ENCODE measurements at regions not wholly inside any gene's neighbourhood (a gene's known extent, or its start where the extent isn't known, plus 50 kb on each side); places are given as distances from the start of the nearest gene placed in this dataset.
"Not testable (repeated sequence)": the region's sequence is repeated elsewhere in the genome, so short reads cannot be mapped to it uniquely, and the experiment has no call there.

DNA sequence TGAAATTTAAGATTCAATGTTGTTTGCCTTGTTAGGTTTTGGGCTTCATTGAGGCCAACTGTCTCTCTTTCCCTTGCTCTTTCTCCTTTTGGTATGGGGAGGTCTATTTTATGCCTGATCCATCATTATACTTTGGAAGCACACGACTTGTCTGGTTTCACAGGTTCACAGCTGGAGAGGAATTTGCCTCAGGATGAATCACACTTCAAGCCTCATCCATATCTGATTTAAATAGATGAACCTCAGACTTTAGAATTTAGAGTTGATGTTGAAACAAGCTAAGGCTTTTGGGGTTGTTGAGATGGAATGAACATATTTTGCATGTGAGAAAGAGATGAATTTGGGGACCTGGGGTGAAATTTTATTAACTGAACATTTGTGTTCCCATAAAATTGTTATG, 150.5 kb upstream of the IGFBP3 start:
- DNase-seq (ENCODE audit: low read depth): peak; percentile 40

GRCh38 chr7:46071076-46071475, 150.0 kb upstream of the IGFBP3 start:
- DNase-seq (ENCODE audit: low read depth): peak; percentile 20

DNA sequence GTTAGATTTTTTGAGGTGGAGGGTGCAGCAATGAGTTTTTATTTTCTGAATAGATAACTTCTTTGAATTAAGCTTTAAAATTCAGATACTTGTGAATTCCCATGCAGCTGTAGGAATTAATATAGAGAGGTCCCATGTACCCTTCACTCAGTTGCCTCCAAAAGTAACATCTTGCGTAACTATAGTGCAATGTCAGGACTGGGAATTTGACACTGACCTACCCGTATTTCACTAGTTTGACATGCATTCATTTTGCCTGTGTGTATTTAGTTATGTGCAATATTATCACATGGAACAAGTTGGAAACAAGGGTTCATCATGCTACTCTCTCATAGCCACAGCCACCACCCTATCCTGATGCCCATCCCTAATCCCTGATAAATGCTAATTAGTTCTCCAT, 147.1 kb upstream of the IGFBP3 start:
- DNase-seq (ENCODE audit: low read depth): no peak

DNA sequence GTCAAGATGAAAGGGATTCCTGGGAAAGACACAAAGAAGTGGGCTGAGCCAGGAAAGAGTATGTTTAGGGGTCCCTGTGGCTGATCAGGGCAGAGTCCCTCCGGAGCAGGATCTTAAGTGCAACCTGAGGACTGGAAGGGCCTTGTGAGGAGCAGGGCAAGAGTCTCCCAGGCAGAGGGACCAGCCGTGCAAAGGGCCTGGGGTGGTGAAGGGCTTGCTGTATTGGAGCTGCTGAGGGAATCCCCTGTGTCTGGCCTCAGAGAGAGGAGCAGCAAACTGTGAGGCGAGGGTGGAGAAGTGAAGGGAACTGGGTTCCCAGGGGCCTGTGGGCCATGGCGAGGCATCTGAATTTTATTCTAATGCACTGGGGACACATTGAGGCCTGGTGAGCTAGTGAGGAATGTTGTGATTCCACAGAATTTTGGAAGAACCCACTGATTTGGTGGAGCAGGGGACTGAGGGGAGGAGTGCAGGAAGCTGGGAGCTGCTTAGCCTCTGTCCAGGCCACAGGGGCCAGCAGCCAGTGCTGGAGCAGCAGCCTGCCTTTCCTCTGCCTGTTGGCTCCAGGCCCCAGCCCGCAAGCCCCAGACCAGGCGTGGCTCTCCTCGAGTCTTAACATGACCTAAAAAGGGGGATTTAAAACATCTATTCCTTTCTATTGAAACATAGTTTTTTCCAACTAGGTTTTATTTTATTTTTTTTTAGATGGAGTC, 138.4 kb upstream of the IGFBP3 start:
- DNase-seq (ENCODE audit: low read depth): no peak

GRCh38 chr7:46058086-46058823, 137.2 kb upstream of the IGFBP3 start:
- DNase-seq (ENCODE audit: low read depth): peak; percentile 80

- no peak for DNase-seq (ENCODE audit: low read depth)
These were observed 133.8 kb upstream of the IGFBP3 start for GRCh38 chr7:46054915-46055314.

GRCh38 chr7:46054272-46054671, 133.2 kb upstream of the IGFBP3 start:
- DNase-seq (ENCODE audit: low read depth): no peak

GRCh38 chr7:46047581-46047980, 126.5 kb upstream of the IGFBP3 start:
- DNase-seq (ENCODE audit: low read depth): no peak

- not testable (repeated sequence) for DNase-seq (ENCODE audit: low read depth)
These were observed 122.3 kb upstream of the IGFBP3 start for GRCh38 chr7:46043338-46043737.

GRCh38 chr7:46039813-46040212, 118.7 kb upstream of the IGFBP3 start:
- DNase-seq (ENCODE audit: low read depth): not testable (repeated sequence)

- peak; percentile 23 for DNase-seq (ENCODE audit: low read depth)
These were observed 114.1 kb upstream of the IGFBP3 start for GRCh38 chr7:46035166-46035565.

DNA sequence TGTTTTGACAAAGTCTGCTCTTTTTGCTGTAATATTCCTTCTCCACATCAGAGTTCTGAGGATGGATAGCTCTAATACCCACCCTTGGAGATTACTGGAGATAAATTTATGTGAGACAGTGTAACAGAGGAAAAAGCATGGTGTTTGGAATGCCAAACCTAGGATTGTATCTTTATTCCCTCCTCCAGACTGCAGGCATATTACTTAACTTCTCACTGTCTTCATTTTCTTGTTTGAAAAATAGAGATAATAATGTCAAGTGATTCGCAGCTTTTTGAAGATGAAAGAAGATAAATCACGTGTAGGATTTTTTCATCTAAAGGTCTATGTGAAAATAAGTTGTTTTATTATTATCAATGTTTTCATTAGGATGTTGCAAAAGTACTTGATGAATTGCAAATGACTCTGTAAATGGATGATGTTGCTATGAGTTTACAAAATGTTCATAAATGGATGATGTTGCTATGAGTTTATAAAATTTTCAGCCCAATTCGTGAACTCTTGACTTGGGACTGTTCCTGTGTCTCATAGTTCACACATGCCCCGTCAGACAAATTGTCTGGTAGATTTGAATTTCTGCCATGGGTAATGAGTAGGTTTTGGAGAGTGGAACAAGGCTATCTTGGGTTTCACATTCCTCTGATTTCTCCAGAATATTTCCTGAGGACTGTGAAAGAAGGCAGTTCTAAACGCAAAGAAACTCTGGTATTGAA, 113.1 kb upstream of the IGFBP3 start:
- DNase-seq (ENCODE audit: low read depth): peak; percentile 73

DNA sequence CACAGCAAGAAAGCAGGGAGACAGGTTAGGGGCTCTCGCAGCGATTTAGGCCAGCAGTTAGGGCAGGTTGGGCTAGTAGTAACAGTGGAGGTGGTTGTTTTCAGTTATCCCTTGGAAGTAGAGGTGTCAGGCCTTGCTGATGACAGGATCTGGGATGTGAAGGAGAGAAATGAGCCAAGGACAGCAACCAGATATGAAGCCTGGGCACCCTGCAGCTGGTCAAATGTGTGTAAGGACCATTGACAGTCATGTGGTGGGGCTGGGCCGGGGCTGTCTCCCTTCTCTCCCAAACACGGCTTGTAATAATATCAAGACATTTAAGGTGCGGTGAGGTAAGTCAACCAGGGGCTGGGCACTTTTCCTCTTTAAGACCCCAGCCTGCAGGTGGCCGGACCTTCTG, 112.5 kb upstream of the IGFBP3 start:
- no peak for DNase-seq (ENCODE audit: low read depth)

DNA sequence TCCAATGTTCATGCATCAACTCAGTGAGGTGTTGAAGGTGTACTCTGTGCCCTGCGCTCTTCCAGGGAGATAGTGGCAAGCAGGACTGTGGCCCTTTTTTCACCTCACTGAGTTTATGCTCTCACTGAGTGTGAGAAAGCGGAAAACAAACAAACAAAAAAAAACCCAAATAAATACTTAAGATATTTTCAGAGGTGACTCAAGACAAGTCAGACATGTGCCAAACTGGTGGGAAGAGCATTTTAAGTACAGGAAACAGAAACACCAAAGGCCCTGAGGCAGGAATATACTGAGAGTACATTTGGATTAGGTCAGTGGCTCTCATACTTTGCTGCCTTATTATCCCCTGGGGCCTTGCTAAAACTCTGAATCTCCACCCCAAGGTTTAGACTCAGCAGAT, 111.9 kb upstream of the IGFBP3 start:
- DNase-seq (ENCODE audit: low read depth): peak; percentile 88

DNA sequence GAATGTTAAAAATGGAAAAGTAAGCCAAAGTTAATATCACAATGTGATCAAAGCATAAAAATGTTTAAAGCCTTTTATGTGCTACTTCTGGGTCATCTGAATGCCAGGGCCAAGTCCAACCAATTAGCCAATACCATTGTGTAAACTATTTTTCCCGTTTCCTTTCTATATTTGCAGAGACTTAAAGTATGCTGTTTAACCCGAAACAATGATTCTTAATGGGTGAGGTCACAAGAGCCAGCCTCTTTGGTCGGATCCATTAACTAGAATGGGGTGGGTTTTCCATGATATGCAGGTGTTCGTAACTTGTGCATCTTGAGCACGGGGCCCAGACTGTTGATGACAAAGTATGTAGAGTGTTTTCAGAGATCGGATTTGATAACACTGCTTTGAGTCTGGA, 111.3 kb upstream of the IGFBP3 start:
- DNase-seq (ENCODE audit: low read depth): no peak

GRCh38 chr7:46029111-46029704, 108.1 kb upstream of the IGFBP3 start:
- no peak for DNase-seq (ENCODE audit: low read depth)

DNA sequence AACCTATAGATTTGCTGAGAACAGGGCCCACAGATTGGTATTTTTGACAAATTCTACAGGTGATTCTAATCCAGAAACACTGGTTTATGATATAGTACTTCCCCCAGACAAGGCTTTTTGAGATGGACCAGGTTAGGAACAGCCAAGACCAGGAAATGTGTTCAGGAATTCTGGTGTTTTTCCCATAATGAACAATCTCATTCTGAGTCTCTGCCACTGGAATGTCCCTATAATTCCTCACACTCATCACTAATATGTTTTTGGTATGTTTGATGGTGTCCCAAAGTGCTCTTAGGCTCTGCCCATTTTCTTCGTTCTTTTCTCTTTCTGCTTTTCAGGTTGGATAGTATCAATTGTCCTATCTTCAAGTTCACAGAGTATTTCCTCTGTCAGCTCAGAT, 107.2 kb upstream of the IGFBP3 start:
- DNase-seq (ENCODE audit: low read depth): no peak

DNA sequence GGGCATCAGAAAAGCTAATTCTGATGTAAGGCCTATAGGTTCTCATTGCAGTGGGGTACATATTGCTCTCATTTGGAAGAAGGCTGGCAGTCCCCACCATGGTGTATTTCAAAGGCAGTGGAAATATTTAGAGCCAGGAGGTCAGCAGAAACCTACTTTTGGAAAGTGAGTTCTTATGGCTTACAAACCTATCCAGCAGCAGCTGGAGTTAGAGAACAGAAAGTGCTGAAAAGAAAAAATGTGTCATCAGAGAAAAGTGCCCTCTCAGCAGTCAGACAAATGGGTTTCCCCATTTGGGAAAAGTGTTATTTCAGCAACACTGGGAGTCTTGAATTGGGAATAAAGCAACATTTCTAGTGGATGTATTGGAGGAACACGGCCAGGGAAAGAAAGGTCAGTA, 105.7 kb upstream of the IGFBP3 start:
- DNase-seq (ENCODE audit: low read depth): no peak

GRCh38 chr7:46024263-46024916, 103.3 kb upstream of the IGFBP3 start:
- no peak for DNase-seq (ENCODE audit: low read depth)

DNA sequence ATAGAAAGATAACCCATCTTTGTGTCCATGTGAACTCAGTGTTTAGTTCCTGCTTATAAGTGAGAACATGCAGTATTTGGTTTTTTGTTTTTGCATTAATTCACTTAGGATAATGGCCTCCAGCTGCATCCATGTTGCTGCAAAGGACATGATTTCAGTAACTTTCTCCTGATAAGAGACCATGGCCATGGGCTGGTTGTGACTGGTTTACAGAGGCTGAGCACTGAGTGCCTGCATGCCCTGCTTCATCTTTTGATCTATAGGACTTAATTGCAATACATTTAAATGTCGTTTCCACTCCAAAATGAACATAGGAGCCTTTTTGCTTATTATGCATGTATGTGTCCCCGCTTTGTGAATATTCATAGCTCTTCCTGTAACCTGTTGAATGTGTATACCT, 101.3 kb upstream of the IGFBP3 start:
- DNase-seq (ENCODE audit: low read depth): no peak

DNA sequence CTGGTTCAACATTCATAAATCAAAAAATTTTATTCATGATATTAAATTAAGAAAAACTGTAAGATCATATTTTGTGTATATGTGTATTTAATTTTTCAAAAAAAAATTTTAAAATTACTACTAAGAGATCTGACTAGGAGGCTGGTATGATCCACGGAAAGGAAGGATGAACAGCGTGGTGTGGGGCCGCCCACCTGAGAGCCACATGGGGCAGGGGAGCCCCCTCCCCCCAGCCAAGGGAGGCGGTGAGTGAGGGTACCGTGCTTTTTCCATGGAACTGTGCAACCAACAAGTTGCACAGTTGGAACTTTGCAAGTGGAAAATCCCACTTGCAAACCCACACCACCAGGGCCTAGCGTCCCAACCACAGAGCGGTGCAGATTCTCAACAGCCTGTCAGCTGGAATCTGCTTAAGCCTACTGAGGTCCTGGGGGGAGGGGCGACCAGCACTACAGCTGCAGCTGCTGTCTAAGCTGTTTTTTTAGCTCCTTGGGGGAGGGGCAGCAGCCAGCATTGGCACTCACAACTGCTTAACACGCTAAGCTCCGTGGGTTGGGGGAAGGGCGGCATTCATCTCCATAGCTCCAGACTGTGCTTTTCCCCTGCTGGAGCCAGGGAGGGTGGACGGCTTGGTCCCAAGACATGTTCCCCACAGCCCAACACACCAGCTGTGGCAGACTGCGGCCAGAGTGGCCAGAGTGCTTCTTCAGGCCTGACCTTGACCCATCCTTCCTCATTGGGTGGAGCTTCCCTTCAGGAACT, 94.2 kb upstream of the IGFBP3 start:
- DNase-seq (ENCODE audit: low read depth): no peak
